NCI-H2081 treated with DMSO at 0.1 percent for 48 hours (cell line): ENCODE measurements at regions not wholly inside any gene's neighbourhood (a gene's known extent, or its start where the extent isn't known, plus 50 kb on each side); places are given as distances from the start of the nearest gene placed in this dataset.
A peak's percentile ranks its signal among the peaks of the same experiment; 100 is the strongest.
"Not testable (repeated sequence)": the region's sequence is repeated elsewhere in the genome, so short reads cannot be mapped to it uniquely, and the experiment has no call there.

Experiments used
- DNase-seq: peaks from one replicate; lab custom pipeline; 2025; lab: John Stamatoyannopoulos, UW

- DNase-seq = no peak
These were observed 133.2 kb downstream of the DISP1 start for GRCh38 chr1:222948079-222948478.

GRCh38 chr1:222950892-222951291, 136.1 kb downstream of the DISP1 start:
- DNase-seq = peak; percentile 95

DNA sequence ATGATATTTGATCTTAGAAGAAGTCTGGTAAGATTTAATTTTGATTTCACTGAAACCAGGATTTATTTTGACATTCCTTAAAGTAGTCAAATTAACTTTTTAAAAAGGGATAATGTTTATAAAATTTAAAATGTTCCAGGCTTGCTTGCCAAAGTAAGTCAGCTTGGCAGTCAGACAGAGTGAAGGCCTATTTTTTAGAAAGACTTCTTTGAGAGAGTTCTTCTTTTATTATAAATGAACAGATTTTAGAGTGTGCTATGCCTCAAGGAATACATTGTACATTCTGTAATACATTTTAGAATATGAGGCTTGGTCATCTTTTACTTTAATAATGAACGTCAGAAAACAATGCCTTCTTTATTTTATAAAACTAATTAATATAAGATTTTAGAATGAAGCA, 138.7 kb downstream of the DISP1 start:
- no peak for DNase-seq

DNA sequence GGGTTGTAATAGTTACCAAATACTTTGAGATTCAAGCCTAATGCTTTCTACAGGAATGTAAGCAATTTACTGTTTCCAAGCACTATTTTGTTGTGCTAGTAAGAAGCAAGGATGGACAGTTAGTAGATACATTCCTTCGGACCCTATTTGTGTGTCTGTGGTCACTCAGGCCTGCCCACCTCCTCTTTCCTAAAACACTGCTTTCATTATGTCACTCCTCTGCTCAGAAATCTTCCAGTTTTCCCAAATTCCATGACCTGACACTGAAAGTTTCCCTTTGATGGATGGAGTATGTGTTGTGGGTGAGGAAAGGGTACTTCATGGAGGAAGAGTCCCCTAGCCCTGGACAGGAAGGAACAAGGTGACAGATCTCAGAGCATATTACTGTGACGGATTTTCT, 141.1 kb downstream of the DISP1 start:
- DNase-seq = no peak

DNA sequence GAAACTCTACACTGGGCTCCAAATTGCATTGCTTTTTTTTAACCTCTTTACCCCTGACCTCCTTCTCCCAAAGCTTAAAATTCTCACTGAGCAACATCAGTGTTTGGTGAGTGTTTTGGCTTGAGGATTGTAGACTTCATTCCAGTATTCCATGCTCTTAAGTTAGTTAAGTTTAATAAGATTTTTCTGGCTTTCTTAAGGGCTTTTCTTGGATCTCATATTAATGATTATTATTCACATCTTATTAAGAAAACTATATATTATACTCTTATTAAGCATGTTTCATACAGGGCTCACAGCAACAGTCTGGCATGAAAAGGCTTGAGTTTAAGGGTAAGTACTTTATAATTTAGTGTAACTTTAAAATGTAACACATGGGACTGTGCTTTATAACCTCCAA, 141.8 kb downstream of the DISP1 start:
- DNase-seq = no peak

GRCh38 chr1:222967466-222968240, 152.8 kb downstream of the DISP1 start:
- no peak for DNase-seq

GRCh38 chr1:222970040-222970439, 155.2 kb downstream of the DISP1 start:
- peak; percentile 51 for DNase-seq

DNA sequence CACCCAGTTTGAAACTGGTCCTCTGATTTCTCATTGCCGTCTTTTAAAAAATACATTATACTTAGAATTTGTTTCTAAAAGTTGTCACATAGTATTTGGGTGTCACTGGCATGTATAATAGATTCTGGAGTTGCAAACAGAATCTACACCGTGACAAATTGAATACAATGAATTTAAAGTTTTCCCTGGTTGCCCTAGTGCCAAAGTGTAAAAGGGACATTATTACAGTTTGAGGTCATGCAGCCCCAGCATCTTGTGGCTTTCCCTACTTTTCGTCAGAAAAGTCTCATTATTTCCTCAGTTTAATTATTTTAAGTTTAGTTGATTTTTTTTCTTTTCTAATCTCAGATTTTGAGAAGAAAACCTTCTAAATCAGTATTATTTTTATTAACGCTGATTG, 155.9 kb downstream of the DISP1 start:
- no peak for DNase-seq

DNA sequence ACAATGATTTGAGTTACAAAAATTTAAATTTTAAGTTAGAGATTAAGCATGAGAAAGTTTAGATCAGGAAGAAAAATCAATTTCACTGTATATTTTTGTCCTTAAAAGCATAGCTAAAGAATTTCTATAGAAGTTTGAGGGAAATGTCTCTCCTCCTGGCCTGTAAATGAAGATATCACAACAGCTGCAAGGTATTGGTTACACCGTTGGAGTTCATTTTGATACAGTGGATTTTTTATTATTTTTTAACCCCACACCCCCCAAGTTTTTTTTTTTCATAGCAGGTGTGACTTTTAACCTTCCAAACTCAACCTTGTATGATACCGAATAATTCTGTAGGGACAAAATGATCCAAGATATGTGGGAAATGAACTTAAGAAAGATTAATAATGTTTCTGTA, 156.3 kb downstream of the DISP1 start:
- DNase-seq = no peak

- no peak for DNase-seq
These were observed 158.7 kb downstream of the DISP1 start for GRCh38 chr1:222973561-222973960.

DNA sequence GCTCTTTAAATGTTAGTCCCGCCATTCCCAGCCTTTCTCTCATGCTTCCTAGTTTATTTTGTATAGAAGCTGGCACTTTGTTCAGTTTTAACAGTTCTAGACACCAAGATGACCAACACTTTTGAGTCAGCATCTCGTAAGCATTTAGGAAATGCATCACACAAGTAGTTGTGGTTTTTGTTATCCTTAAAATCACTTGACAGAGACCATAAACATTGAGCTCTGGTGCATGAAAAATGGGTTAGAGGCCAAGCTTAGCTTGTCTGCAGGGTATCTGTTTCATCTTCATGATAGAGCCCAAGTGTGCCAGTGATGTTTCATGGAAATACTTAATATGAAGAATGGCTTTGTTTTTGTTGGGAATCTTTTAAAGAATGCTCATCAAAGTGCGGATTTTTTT, 159.7 kb downstream of the DISP1 start:
- DNase-seq = no peak

DNA sequence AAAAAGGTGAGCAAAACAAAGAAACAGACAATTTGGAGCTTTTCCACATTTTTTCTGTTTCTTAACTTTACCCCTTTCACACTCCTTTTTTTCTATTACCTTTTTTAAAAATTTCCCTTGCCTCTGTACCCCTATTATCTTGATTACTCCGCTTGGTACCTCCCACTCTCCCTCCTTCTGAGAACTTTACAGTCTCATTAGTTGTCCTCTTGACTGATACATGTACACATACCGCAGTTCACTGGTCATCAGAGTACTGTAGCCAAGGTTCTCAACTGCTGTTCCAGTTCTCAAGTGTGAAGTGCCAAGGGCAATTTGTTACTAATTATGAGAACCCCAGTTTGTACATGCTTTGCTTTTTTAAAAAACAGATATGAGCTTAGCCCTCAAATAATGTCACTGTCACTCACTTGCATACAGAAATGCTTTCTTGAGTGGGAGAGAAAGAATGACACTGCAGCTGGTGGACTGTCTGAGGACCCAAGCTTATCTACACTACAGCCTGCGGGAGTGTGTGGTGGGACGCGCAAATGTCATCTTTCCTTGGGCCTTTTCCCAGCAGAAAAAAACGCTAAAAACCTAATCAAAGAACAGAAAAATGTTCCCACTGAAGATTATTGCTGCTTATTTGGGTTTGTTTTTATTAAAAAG, 160.8 kb downstream of the DISP1 start:
- DNase-seq = no peak

GRCh38 chr1:222976453-222976852, 161.6 kb downstream of the DISP1 start:
- DNase-seq = no peak

DNA sequence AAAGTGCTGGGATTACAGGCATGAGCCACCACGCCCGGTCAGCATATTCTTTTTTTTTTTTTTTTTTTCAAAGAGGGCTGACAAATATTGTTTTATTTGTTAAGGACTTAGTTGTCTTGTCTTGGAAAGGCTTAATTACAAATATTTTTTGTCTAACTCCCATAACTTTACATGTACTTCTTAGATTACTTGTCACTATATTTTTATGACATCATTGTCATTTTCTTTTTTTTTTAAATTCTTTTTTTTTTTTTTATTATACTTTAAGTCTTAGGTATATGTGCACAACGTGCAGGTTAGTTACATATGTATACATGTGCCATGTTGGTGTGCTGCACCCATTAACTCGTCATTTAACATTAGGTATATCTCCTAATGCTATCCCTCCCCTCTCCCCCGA, 162.5 kb downstream of the DISP1 start:
- not testable (repeated sequence) for DNase-seq

GRCh38 chr1:222979561-222979960, 163.5 kb downstream of the TLR5 start:
- no peak for DNase-seq

DNA sequence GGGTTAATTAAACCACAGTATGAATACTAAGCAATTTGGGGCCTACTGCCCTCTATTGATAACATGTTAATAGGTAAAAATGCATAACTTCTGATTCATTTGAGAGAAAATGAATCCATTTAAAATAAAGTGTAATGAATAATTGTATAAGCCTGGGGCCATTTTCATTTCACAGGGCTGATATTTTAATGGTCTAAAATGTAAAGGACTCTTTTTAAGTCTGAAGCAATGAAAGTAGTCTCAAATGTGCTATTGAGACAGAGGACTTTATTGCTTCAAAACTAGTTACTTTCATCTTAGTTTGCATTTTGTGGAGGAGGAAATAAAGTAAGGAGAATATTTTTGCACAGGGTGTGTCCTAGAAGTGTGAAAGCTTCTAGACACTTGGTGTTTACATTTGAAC, 155.4 kb downstream of the TLR5 start:
- DNase-seq = no peak

- no peak for DNase-seq
These were observed 153.6 kb downstream of the TLR5 start for GRCh38 chr1:222989443-222989842.

DNA sequence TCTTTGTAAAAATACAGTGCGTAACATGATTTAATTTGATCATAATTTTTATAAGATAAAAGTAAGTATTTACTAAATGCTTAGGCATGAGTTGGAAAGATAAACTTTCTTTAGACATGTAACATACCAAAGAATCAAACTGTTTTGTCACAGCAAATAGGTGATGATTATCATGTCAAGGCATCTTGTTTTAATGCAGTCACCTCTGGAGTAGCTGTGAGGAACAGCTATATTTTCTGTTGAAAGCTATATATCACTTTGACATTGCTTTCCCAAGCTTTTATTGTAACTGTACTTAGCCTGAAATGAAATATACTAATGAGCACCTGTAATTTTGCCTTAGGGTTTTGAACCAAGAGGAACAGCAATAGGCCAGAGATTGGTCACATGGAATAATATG, 151.9 kb downstream of the TLR5 start:
- no peak for DNase-seq

- DNase-seq = no peak
These were observed 151.1 kb downstream of the TLR5 start for GRCh38 chr1:222991908-222992307.

DNA sequence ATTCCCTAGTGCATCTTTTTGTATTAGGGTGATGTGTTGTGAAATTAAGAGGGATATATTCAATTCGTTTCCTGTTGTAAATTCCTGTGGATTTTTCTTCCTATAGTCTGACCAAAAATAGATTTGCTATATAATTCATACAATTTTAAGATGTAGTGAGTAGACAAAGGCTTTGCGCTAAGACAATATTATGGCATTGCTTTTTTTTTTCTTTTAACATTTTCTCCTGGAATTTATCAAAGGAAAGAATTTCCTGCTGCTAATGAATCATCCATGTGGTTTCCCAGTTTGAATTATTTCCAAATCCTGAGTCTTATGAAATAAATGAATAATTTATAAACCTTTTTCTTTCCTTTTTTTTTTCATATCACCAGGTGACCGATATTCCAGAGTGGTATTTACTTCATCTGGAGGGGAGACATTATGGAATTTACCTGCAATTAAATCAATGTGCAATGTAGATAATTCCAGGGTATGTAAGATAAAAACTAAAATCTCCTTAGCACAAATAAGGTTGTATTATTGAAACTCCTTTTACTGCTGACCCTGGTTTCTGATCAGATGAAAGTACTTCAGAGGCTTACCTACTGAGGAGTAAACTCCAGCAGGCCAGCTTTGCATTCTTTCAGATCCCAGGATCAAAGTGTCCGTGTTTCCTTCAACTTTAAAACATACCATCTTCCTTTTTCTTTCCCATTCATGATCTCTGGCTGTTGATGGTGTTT, 148.4 kb downstream of the TLR5 start:
- DNase-seq = no peak

- no peak for DNase-seq
These were observed 147.8 kb downstream of the TLR5 start for GRCh38 chr1:222995236-222995580.

- no peak for DNase-seq
These were observed 147.3 kb downstream of the TLR5 start for GRCh38 chr1:222995620-222996309.
